H1 (cell line): ENCODE measurements at regions not wholly inside any gene's neighbourhood (a gene's known extent, or its start where the extent isn't known, plus 50 kb on each side); places are given as distances from the start of the nearest gene placed in this dataset.

ENCODE experiments used
- ATF3 ChIP-seq: IDR thresholded peaks from 2 replicates; pipeline ENCODE4 v1.6.1; 2011; ENCODE audit warnings: low read depth, mild to moderate bottlenecking, low read length; ENCODE audit not compliant: insufficient read depth
- KDM5A ChIP-seq: fragments of 200-600 bp; IDR thresholded peaks from 2 replicates; pipeline ENCODE4 v1.7.1; 2012; ENCODE audit warnings: mild to moderate bottlenecking, low read length, inconsistent platforms, mixed read lengths

- no peak for TF ChIP-seq ATF3
- TF ChIP-seq KDM5A, result no peak
Measured at GRCh38 chr16:7113949-7114348, 218.7 kb upstream of the RBFOX1 start.
